ENCODE measurements at regions not wholly inside any gene's neighbourhood (a gene's known extent, or its start where the extent isn't known, plus 50 kb on each side); places are given as distances from the start of the nearest gene placed in this dataset.

DNA sequence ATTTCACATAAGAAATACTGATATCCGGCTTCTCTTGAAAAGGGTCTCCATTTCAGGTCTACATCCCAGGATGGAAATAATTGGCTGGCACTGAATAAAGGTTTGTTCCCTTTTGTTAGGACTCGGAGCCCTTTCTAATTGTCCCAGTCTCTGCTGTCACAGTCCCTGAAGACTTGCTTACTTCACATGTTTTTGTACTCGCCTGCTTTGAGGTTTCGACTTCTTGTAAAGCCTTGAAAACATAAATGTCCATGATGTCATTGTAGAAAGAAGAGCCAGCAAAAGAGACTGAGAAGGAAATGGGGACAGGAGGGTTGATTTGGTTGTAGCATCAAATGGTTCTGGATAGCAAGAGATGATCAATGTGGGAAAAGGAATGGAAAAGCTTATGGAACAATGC is 963.4 kb upstream of the SEMA6D start:
- TF ChIP-seq, protein P1, sequence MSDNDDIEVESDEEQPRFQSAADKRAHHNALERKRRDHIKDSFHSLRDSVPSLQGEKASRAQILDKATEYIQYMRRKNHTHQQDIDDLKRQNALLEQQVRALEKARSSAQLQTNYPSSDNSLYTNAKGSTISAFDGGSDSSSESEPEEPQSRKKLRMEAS (IDR thresholded peaks at IDR 0.05; ENCODE audit: low read depth, low read length): no peak
- TF ChIP-seq, protein P2, sequence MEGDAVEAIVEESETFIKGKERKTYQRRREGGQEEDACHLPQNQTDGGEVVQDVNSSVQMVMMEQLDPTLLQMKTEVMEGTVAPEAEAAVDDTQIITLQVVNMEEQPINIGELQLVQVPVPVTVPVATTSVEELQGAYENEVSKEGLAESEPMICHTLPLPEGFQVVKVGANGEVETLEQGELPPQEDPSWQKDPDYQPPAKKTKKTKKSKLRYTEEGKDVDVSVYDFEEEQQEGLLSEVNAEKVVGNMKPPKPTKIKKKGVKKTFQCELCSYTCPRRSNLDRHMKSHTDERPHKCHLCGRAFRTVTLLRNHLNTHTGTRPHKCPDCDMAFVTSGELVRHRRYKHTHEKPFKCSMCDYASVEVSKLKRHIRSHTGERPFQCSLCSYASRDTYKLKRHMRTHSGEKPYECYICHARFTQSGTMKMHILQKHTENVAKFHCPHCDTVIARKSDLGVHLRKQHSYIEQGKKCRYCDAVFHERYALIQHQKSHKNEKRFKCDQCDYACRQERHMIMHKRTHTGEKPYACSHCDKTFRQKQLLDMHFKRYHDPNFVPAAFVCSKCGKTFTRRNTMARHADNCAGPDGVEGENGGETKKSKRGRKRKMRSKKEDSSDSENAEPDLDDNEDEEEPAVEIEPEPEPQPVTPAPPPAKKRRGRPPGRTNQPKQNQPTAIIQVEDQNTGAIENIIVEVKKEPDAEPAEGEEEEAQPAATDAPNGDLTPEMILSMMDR (IDR thresholded peaks at IDR 0.05 in 2 of 3, conservative IDR thresholded peaks at IDR 0.05 in 1 of 3; ENCODE audit: control insufficient read depth in 2 of 3, extremely low read depth in 1 of 3, insufficient read depth in 1 of 3, low read depth in 3 of 3, low read length in 3 of 3): no peak
- TF ChIP-seq ESRRA (IDR thresholded peaks at IDR 0.05; ENCODE audit: low read length) (no peak), TAF1 (IDR thresholded peaks at IDR 0.05; ENCODE audit: borderline replicate concordance, low read depth, low read length) (no peak), CHD2 (IDR thresholded peaks at IDR 0.05; ENCODE audit: borderline replicate concordance, low read depth, low read length) (no peak), LARP7 (IDR thresholded peaks at IDR 0.05) (no peak), SUPT20H (IDR thresholded peaks at IDR 0.05; ENCODE audit: borderline replicate concordance, control insufficient read depth, low read depth, low read length) (no peak), SPI1 (IDR thresholded peaks at IDR 0.05; ENCODE audit: borderline replicate concordance, insufficient read depth, low read depth, low read length) (no peak)
- TF ChIP-seq, protein P3, sequence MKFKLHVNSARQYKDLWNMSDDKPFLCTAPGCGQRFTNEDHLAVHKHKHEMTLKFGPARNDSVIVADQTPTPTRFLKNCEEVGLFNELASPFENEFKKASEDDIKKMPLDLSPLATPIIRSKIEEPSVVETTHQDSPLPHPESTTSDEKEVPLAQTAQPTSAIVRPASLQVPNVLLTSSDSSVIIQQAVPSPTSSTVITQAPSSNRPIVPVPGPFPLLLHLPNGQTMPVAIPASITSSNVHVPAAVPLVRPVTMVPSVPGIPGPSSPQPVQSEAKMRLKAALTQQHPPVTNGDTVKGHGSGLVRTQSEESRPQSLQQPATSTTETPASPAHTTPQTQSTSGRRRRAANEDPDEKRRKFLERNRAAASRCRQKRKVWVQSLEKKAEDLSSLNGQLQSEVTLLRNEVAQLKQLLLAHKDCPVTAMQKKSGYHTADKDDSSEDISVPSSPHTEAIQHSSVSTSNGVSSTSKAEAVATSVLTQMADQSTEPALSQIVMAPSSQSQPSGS (IDR thresholded peaks at IDR 0.05; ENCODE audit: low read length): no peak
- TF ChIP-seq, protein P4, sequence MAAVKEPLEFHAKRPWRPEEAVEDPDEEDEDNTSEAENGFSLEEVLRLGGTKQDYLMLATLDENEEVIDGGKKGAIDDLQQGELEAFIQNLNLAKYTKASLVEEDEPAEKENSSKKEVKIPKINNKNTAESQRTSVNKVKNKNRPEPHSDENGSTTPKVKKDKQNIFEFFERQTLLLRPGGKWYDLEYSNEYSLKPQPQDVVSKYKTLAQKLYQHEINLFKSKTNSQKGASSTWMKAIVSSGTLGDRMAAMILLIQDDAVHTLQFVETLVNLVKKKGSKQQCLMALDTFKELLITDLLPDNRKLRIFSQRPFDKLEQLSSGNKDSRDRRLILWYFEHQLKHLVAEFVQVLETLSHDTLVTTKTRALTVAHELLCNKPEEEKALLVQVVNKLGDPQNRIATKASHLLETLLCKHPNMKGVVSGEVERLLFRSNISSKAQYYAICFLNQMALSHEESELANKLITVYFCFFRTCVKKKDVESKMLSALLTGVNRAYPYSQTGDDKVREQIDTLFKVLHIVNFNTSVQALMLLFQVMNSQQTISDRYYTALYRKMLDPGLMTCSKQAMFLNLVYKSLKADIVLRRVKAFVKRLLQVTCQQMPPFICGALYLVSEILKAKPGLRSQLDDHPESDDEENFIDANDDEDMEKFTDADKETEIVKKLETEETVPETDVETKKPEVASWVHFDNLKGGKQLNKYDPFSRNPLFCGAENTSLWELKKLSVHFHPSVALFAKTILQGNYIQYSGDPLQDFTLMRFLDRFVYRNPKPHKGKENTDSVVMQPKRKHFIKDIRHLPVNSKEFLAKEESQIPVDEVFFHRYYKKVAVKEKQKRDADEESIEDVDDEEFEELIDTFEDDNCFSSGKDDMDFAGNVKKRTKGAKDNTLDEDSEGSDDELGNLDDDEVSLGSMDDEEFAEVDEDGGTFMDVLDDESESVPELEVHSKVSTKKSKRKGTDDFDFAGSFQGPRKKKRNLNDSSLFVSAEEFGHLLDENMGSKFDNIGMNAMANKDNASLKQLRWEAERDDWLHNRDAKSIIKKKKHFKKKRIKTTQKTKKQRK (IDR thresholded peaks at IDR 0.05; ENCODE audit: low read depth, low read length): no peak

All from GM12878 (cell line).